Hepatocyte (in vitro differentiated cells): ENCODE measurements at regions not wholly inside any gene's neighbourhood (a gene's known extent, or its start where the extent isn't known, plus 50 kb on each side); places are given as distances from the start of the nearest gene placed in this dataset.

Experiments
- DNase-seq: peaks from one replicate; pipeline ENCODE4 v3.0.0-alpha.2; 2016; ENCODE audit warnings: low spot score
- H2AFZ ChIP-seq: fragments of 200-600 bp; sonication (generic); 2 replicates; pipeline ENCODE4 v1.6.0; 2016; ENCODE audit warnings: antibody characterized with exemption, mild to moderate bottlenecking
- H3K27ac ChIP-seq: fragments of 200-600 bp; sonication (generic); 2 replicates; pipeline ENCODE4 v1.5.1; 2016; ENCODE audit warnings: mild to moderate bottlenecking
- H3K27me3 ChIP-seq: fragments of 200-600 bp; sonication (generic); 2 replicates; pipeline ENCODE4 v1.6.1; 2016
- H3K36me3 ChIP-seq: fragments of 200-600 bp; sonication (generic); replicated peaks from 2 replicates; pipeline ENCODE4 v1.5.1; 2016; ENCODE audit warnings: low read depth; ENCODE audit not compliant: insufficient read depth
- H3K4me1 ChIP-seq: fragments of 200-600 bp; sonication (generic); 2 replicates; pipeline ENCODE4 v1.5.1; 2016; ENCODE audit warnings: mild to moderate bottlenecking, moderate library complexity; ENCODE audit not compliant: insufficient read depth
- H3K4me2 ChIP-seq: fragments of 200-600 bp; sonication (generic); 2 replicates; pipeline ENCODE4 v1.6.0; 2016
- H3K4me3 ChIP-seq: fragments of 200-600 bp; sonication (generic); 2 replicates; pipeline ENCODE4 v1.5.1; 2016; ENCODE audit warnings: mild to moderate bottlenecking
- H3K79me2 ChIP-seq: fragments of 200-600 bp; sonication (generic); 2 replicates; pipeline ENCODE4 v1.6.0; 2017; ENCODE audit warnings: mild to moderate bottlenecking
- H3K9me2 ChIP-seq: fragments of 200-600 bp; sonication (generic); replicated peaks from 2 replicates; pipeline ENCODE4 v1.6.0; 2017; ENCODE audit warnings: mild to moderate bottlenecking; ENCODE audit not compliant: insufficient read depth
- H3K9me3 ChIP-seq: fragments of 200-600 bp; sonication (generic); 2 replicates; pipeline ENCODE4 v1.5.1; 2016; ENCODE audit warnings: low read depth, mild to moderate bottlenecking
- H4K20me1 ChIP-seq: fragments of 200-600 bp; sonication (generic); 2 replicates; pipeline ENCODE4 v1.6.0; 2016; ENCODE audit warnings: mild to moderate bottlenecking; ENCODE audit not compliant: insufficient read depth, poor library complexity, severe bottlenecking
- EZH2 ChIP-seq: fragments of 200-600 bp; sonication (generic); IDR thresholded peaks from 2 replicates; pipeline ENCODE4 v1.6.1; 2016; ENCODE audit warnings: antibody characterized with exemption, mild to moderate bottlenecking, borderline replicate concordance
- EZH2phosphoT487 ChIP-seq: fragments of 200-600 bp; sonication (generic); IDR thresholded peaks from one replicate; pipeline ENCODE4 v1.6.1; 2018; ENCODE audit warnings: antibody characterized with exemption, mild to moderate bottlenecking, low read depth, moderate library complexity; ENCODE audit not compliant: unreplicated experiment, severe bottlenecking
- WGBS: methylation state at CpG from one replicate; pipeline ENCODE4 v1.1.6; 2016; ENCODE audit warnings: low lambda C conversion rate; ENCODE audit errors: missing lambda C conversion rate; 5-methylcytosine and 5-hydroxymethylcytosine counted together
- TF ChIP-seq, protein P1 (sequence below): fragments of 200-600 bp; sonication (generic); IDR thresholded peaks from 2 replicates; pipeline ENCODE4 v1.5.1; 2016; ENCODE audit warnings: antibody characterized with exemption, mild to moderate bottlenecking; ENCODE audit not compliant: poor library complexity

DNA sequence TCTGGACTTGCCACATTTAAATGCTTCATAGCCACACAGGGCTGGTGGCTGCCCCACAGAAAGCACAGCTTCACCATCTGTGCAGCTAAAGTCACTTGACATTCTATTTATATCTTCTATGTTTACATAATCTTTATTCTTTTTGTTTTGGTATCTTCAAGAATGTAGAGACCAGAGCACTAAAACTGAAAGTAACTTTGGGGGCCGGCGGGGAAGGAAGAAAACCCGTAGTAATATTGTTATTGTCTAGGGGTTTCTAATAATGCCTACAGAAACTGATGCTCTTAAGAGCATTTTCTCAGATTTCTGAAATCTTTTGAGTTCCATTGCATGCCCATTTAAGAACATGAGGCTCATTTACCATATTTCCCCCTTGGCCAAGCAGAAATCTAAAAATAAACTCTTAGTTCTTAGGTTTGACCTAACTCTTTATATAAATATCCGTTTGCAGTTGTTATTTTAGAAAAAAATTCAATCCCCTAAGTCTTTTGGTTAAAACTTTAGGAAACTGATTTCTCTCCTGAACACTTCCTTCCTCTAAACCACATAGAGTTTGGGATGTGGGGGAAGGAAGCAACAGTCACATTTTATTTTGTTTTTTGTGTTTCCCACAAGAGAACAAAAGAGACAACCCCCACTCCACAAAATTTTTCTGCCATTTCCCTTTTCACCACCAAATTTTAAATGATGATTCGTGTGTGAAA, 207.6 kb downstream of the OGFRL1 start:
- H3K79me2 ChIP-seq, result no peaks in the 10 kb centered on the region
- TF ChIP-seq EZH2phosphoT487, result no peak
- TF ChIP-seq, protein P1, sequence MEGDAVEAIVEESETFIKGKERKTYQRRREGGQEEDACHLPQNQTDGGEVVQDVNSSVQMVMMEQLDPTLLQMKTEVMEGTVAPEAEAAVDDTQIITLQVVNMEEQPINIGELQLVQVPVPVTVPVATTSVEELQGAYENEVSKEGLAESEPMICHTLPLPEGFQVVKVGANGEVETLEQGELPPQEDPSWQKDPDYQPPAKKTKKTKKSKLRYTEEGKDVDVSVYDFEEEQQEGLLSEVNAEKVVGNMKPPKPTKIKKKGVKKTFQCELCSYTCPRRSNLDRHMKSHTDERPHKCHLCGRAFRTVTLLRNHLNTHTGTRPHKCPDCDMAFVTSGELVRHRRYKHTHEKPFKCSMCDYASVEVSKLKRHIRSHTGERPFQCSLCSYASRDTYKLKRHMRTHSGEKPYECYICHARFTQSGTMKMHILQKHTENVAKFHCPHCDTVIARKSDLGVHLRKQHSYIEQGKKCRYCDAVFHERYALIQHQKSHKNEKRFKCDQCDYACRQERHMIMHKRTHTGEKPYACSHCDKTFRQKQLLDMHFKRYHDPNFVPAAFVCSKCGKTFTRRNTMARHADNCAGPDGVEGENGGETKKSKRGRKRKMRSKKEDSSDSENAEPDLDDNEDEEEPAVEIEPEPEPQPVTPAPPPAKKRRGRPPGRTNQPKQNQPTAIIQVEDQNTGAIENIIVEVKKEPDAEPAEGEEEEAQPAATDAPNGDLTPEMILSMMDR, result no peak
- TF ChIP-seq EZH2, result no peak
- no peaks in the 10 kb centered on the region for H4K20me1 ChIP-seq
- H3K4me2 ChIP-seq, result peak overlapping the region; percentile 23
- no peak overlapping the region for H3K27ac ChIP-seq
- H3K9me2 ChIP-seq, result no peaks in the 10 kb centered on the region
- peaks cover 4% of the 10 kb centered on the region for H3K4me1 ChIP-seq
- H3K27me3 ChIP-seq, result no peaks in the 10 kb centered on the region
- DNase-seq, result no peak
- H3K9me3 ChIP-seq, result no peaks in the 10 kb centered on the region
- 82% methylated on average over 5 of the region's 5 CpGs for WGBS
- peak overlapping the region; percentile 39 for H2AFZ ChIP-seq
- H3K4me3 ChIP-seq, result no peak overlapping the region
- no peaks in the 10 kb centered on the region for H3K36me3 ChIP-seq

DNA sequence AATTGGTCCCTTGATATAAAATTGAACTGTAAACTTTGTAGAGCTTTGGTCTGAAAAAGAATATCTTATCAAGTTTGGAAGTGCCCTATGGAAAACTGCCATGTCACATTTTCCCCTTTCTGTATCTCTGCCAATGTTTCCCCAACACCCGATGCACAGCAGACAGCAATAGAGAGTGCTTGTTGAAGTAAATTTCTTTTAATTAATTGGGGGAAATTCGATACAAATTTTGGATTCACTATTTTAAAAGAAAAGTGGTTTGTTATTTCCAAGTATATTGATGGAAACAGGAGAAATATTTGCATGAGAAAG, 208.1 kb downstream of the OGFRL1 start:
- H3K4me3 ChIP-seq, result no peak overlapping the region
- H3K36me3 ChIP-seq, result no peaks in the 10 kb centered on the region
- peak overlapping the region; percentile 23 for H3K4me2 ChIP-seq
- H4K20me1 ChIP-seq, result no peaks in the 10 kb centered on the region
- H2AFZ ChIP-seq, result no peak overlapping the region
- no peak for DNase-seq
- peaks cover 4% of the 10 kb centered on the region for H3K4me1 ChIP-seq
- H3K9me3 ChIP-seq, result no peaks in the 10 kb centered on the region
- WGBS, result 80% methylated on average over 2 of the region's 2 CpGs
- H3K27ac ChIP-seq, result no peak overlapping the region
- no peaks in the 10 kb centered on the region for H3K27me3 ChIP-seq
- no peaks in the 10 kb centered on the region for H3K9me2 ChIP-seq
- TF ChIP-seq, protein P1, result no peak
- TF ChIP-seq EZH2phosphoT487, result no peak
- TF ChIP-seq EZH2, result no peak
- no peaks in the 10 kb centered on the region for H3K79me2 ChIP-seq

GRCh38 chr6:71498638-71499037, 210.0 kb downstream of the OGFRL1 start:
- no peaks in the 10 kb centered on the region for H4K20me1 ChIP-seq
- no peaks in the 10 kb centered on the region for H3K27me3 ChIP-seq
- H3K4me1 ChIP-seq, result peaks cover 4% of the 10 kb centered on the region
- no peak for DNase-seq
- H3K79me2 ChIP-seq, result no peaks in the 10 kb centered on the region
- no peaks in the 10 kb centered on the region for H3K36me3 ChIP-seq
- no peak overlapping the region for H3K27ac ChIP-seq
- no peaks in the 10 kb centered on the region for H3K9me3 ChIP-seq
- H2AFZ ChIP-seq, result no peak overlapping the region
- no peak overlapping the region for H3K4me2 ChIP-seq
- no peak overlapping the region for H3K4me3 ChIP-seq
- TF ChIP-seq, protein P1, result no peak
- no peaks in the 10 kb centered on the region for H3K9me2 ChIP-seq

DNA sequence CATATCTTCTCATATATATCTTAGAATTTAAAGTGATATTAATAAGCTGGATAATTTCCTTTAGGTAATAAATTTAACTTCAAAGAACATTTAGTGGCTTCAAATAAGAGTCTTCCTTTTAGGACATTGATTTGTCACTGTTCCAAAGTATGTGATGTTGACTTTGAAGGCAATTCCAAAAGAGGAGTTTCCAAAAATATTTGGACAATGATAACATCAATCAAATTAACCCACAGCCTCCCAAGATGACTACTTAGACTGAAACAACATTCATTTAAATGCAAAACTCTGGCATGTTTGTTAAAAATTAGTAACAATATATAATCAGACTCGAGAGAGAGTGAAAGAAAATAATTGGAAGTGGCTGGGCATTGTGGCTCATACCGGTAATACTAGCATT, 211.1 kb downstream of the OGFRL1 start:
- no peak overlapping the region for H3K4me2 ChIP-seq
- TF ChIP-seq EZH2 (no peak), EZH2phosphoT487 (no peak)
- TF ChIP-seq, protein P1, result no peak
- no peak overlapping the region for H3K4me3 ChIP-seq
- H4K20me1 ChIP-seq, result no peaks in the 10 kb centered on the region
- WGBS, result 81% methylated on average over 2 of the region's 2 CpGs
- H3K27me3 ChIP-seq, result no peaks in the 10 kb centered on the region
- no peak overlapping the region for H2AFZ ChIP-seq
- H3K36me3 ChIP-seq, result no peaks in the 10 kb centered on the region
- peaks cover 4% of the 10 kb centered on the region for H3K4me1 ChIP-seq
- no peaks in the 10 kb centered on the region for H3K9me2 ChIP-seq
- no peak for DNase-seq
- no peaks in the 10 kb centered on the region for H3K9me3 ChIP-seq
- H3K27ac ChIP-seq, result no peak overlapping the region
- H3K79me2 ChIP-seq, result no peaks in the 10 kb centered on the region
